Endometrial microvascular endothelial cells (primary cell): ENCODE measurements at regions not wholly inside any gene's neighbourhood (a gene's known extent, or its start where the extent isn't known, plus 50 kb on each side); places are given as distances from the start of the nearest gene placed in this dataset.
"Not testable (repeated sequence)": the region's sequence is repeated elsewhere in the genome, so short reads cannot be mapped to it uniquely, and the experiment has no call there.

ENCODE experiments used
- in situ Hi-C: cut with HindIII; loops from 2 replicates; pipeline ENCODE4 v1.10.0; 2017; ENCODE audit warnings: low sequenced_read_pairs, low pct_unique_long_range_greater_than_20kb; ENCODE audit errors: inconsistent ontology term

DNA sequence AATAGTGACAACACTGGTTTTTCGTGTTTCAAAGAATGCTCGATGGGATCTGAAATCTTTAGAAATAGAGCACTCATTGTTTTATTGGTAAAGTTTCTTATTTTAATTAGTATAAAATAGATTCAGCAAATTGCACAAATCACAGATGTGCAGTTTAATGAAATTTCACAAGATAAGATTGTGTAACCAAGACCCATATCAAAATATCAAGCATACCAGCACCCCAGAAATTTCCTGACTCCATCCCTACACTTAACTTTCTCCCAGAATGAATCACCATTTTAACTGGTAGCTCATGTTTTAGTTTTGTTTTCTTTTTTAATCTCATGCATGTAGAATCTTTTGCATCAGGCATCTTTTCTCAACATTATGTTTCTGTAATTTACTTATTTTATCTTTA, 185.9 kb downstream of the KCNJ2 start:
- in situ Hi-C loops, result no loop called here

DNA sequence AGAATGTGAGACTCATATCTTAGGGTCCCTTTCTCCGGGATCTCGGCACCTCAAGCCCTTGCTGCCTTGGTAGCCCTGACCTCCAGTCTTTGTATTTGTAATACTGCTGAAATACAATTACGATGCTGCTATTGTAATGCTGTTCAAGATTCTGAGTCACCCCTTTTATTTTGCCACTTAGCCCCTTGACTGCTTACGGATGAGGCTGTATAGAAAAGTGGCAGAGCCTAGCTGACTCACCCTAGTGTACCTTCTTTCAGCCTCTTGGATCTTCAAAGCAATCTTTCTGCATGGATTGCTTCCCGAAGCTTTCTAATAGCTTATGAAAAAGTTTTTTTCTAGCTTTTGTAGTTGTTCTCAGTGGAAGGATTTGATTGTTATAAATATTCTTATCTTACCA, 187.9 kb downstream of the KCNJ2 start:
- in situ Hi-C loops, result no loop called here

GRCh38 chr17:70365091-70365583, 195.8 kb downstream of the KCNJ2 start:
- in situ Hi-C loops, result no loop called here

DNA sequence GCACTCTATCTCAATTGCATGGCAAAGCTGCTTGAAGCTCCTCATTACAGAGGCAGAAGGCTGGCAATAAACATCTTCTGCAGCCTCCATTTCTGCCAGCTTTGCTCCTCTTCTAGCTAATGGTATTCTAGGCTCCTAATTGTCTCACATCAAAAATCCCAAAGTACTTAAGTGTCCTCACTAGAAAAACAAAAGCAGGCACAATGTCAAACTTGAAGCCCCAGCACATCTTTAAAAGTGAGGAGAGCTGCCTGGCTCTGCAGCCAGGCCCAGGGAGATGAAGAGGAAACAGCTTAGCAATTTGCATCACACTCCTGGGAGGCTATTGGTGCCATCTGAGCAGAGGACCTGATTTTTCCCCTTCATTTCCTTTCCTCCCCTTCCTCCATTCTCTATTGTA, 197.1 kb downstream of the KCNJ2 start:
- in situ Hi-C loops, result no loop called here

DNA sequence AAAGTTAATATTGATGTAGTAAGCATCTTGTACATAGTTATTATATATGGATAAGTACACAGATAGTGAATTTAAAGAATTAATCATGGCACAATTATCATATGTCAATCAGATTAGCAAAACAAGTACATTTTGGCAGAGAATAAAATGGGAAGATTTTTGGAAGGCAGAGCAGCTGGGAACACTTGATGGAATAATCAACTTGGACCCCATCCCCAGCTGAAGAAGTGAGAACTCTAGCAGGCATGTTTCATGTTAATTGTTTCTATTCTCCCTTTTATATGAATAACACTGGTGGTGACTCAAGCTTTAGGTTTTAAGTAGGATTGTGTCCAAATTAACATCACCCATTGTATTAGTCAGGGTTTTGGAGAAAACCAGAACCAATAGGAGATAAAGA, 198.7 kb downstream of the KCNJ2 start:
- in situ Hi-C loops, result no loop called here

GRCh38 chr17:70369391-70369790, 200.1 kb downstream of the KCNJ2 start:
- in situ Hi-C loops, result no loop called here

- in situ Hi-C loops, result no loop called here
Observed at GRCh38 chr17:70370816-70371215, 201.5 kb downstream of the KCNJ2 start.

- in situ Hi-C loops, result no loop called here
Observed at GRCh38 chr17:70373369-70373768, 204.0 kb downstream of the KCNJ2 start.

GRCh38 chr17:70374496-70374895, 205.2 kb downstream of the KCNJ2 start:
- in situ Hi-C loops, result no loop called here

DNA sequence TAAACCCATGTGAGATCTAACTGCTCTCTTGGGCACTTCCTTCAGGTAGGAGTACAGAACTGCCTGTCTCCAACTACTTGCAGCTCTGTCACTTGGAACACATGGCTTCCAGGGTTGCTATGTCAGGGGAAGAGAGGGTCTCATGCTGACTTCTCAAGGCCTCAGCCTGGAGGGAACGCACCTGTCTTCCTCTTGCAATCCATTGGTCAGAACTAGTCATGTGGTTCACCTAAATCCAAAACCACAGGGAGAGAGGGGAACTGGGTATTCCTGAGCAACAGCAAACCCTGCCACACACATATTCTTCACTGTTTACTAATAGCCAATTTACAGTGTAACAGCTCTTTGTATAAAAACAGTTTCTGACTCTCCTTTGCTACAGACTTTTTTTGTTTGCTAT, 206.1 kb downstream of the KCNJ2 start:
- in situ Hi-C loops, result no loop called here

- in situ Hi-C loops, result no loop called here
Observed at GRCh38 chr17:70375813-70376770, 206.8 kb downstream of the KCNJ2 start.

DNA sequence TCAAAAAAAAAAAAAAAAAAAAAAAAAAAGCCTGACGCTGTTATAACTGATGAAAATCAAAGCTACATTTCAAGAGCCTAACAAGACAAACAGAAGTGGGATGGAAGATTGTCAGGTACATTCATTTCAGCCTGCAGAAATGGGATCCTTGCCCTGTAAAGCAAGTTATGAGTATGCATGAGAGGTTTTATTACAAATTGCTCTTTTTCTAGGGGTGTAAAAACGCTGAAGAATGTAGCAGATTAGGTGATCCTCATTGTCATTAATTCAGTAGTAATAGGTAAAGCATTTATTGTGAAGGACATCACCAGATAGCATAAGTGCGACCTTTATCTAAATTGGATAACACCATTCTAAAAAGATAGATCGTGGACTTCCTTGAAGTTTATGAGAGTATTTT, 208.3 kb downstream of the KCNJ2 start:
- in situ Hi-C loops, result no loop called here

DNA sequence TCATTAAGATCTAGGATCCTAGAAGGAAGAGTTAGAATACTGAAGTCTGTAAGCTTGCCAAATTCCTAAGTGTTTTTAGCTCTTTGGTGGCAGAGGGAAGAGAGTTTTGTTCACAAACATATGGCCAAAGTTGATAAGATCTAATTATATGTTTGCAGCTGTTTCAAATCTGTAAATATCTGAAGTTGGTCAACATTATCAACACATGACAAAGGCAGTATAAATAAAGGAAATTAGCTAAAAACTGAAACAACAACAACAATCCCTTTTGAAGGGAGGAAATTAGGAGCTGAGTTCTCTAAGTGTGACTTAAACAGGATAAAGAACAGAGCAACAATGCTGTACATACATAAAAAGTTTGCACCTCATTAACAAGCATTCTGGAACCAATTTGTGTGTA, 208.7 kb downstream of the KCNJ2 start:
- in situ Hi-C loops, result no loop called here

- in situ Hi-C loops, result no loop called here
Observed at GRCh38 chr17:70379945-70380344, 210.6 kb downstream of the KCNJ2 start.

DNA sequence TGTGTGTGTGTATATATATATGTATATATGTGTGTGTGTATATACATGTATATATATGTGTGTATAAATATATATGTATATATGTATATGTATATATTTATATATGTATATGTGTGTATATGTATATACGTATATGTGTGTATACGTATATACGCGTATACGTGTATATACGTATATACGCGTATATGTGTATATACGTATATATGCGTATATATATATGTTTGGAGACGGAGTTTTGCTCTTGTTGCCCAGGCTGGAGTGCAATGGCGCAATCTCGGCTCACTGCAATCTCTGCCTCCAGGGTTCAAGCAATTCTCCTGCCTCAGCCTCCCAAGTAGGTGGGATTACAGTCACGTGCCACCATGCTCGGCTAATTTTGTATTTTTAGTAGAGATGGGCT, 212.6 kb downstream of the KCNJ2 start:
- in situ Hi-C loops, result not testable (repeated sequence)

DNA sequence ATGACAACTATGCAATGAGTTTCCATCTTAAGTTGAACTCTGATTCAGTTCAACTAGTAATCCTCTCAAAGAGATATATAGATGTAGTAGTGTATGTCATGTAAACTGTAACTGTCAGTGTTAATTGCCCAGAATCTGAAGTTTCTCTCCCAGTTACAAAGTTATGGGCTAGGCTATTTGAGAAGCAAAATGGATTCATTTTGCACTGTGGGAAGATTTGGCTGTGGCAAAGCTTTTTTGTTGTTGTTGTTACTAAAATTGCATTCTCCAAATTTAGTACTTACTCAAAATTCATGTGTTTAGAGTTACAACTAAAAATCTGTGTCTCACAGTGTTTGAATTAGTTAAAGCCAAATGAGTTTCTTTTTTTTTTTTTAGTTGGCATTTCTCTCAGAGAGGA, 219.0 kb downstream of the KCNJ2 start:
- in situ Hi-C loops, result no loop called here

DNA sequence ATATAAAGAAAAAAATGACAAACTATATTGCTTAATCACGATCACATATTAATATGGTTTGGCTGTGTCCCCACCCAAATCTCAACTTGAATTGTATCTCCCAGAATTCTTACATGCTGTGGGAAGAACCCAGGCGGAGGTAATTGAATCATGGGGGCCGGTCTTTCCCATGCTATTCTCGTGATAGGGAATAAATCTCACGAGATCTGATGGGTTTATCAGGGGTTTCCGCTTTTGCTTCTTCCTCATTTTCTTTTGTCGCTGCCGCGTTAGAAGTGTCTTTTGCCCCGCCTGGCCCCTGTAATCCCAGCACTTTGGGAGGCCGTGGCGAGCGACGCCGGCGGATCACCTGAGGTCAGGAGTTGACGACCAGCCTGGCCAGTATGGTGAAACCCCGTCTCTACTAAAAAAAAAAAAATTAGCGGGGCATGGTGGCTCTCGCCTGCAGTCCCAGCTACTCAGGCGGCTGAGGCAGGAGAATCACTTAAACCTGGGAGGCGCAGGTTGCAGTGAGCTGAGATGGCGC, 220.0 kb downstream of the KCNJ2 start:
- in situ Hi-C loops, result not testable (repeated sequence)

DNA sequence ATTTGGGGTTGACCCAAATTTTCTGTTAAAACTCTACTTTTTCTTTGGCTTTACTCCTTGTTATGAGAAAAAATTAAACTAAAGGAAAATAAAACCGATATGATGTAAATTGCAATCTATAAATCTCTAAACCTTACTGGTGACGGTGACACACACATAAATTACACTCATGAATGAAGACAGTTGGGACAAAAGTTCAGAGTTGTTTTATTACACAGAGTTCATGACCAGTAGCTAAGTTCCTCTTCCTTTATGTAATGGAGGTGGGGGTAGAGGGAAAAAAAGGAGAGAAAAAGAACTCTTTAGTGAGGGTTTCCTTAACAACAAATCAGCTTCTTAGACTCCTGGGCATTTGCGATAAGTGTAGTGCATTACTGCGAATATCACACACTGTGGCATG, 220.7 kb downstream of the KCNJ2 start:
- in situ Hi-C loops, result no loop called here

DNA sequence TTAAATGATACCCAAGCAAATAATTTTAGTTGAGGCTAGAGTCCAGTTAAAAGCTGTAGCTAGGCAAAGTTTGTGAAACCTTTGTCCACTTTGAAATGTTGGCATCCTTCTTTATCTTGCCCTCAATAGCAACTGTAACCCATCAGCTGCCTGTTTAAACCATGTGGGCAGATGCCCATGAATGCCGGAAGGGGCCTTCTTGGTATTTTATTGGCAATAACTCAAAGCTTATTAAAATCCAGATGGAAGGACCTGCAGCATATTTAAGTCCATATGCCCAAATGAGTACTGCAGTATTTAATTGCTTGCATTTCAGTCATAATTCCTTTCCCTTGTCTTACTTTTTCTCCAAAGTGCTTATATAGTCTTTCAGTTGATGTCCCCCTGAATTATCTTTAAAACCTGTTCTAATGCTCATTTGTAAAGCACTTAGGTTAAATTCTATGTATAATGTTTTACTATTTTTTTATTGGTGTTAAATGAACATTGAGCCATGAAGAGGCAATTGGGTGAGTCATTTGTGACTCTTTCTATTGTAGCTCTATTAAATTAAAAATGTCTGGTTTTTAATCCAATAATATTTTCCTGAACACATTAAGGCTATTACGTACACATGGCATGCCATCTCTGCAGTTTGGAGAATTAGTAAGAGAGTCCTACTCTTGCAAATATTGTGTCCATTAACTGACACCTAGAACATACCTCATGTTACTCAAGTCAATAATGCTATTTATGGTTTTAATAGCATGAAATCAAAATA, 225.3 kb downstream of the KCNJ2 start:
- in situ Hi-C loops, result no loop called here
